Esophagus squamous epithelium (tissue), 5 donors: ENCODE measurements at regions not wholly inside any gene's neighbourhood (a gene's known extent, or its start where the extent isn't known, plus 50 kb on each side); places are given as distances from the start of the nearest gene placed in this dataset.

ENCODE experiments used
- DNase-seq: peaks from one replicate; lab custom pipeline; 2025; lab: John Stamatoyannopoulos, UW
- H3K27ac ChIP-seq, 4 donors: fragments of 200-600 bp; sonication (generic); one replicate each; pipeline ENCODE4 v1.5.1; 2016 to 2019; ENCODE audit warnings: mild to moderate bottlenecking in 1 of 4
- H3K27me3 ChIP-seq, 4 donors: fragments of 200-600 bp; sonication (generic); 1 replicate in 3 of 4; 2 replicates in 1 of 4; pipeline versions ENCODE4 v1.5.1 to v1.6.0; 2017 to 2021; ENCODE audit warnings: antibody characterized with exemption in 1 of 4
- H3K36me3 ChIP-seq, 3 donors: fragments of 200-600 bp; sonication (generic); one replicate each; pipeline ENCODE4 v1.5.1; 2016 to 2019
- H3K4me1 ChIP-seq, 3 donors: fragments of 200-600 bp; sonication (generic); one replicate each; pipeline ENCODE4 v1.5.1; 2017 to 2019
- H3K4me3 ChIP-seq, 4 donors: fragments of 200-600 bp; sonication (generic); 1 replicate in 3 of 4; 2 replicates in 1 of 4; pipeline ENCODE4 v1.5.1; 2016 to 2019; ENCODE audit warnings: mild to moderate bottlenecking in 2 of 4, moderate library complexity in 1 of 4
- H3K9me3 ChIP-seq, 3 donors: fragments of 200-600 bp; sonication (generic); one replicate each; pipeline ENCODE4 v1.5.1; 2016 to 2019
- POLR2A ChIP-seq, 4 donors: fragments of 450-650 bp; IDR thresholded peaks; one replicate each; pipeline ENCODE4 v1.6.1; 2017; ENCODE audit warnings: antibody characterized with exemption in 4 of 4, mild to moderate bottlenecking in 4 of 4, moderate library complexity in 3 of 4
- WGBS, 2 donors: methylation state at CpG; one replicate each; pipeline ENCODE4 v1.1.5; 2018; 5-methylcytosine and 5-hydroxymethylcytosine counted together
- intact Hi-C: fragments of 100-400 bp; cut with DNase I; formaldehyde crosslinking; loops from one replicate; pipeline ENCODE4 v1.15.0; 2022
- TF ChIP-seq, protein P1 (sequence below), 6 experiments: fragments of 450-650 bp in 4 of 6; fragments of 200-600 bp in 2 of 6; sonication (generic) in 2 of 6; IDR thresholded peaks; one replicate each; pipeline ENCODE4 v1.5.1; 2016 to 2019; ENCODE audit warnings: antibody characterized with exemption in 6 of 6, mild to moderate bottlenecking in 4 of 6, moderate library complexity in 4 of 6
- donor health status: DM: yes; HTN: yes; CAD: no.

DNA sequence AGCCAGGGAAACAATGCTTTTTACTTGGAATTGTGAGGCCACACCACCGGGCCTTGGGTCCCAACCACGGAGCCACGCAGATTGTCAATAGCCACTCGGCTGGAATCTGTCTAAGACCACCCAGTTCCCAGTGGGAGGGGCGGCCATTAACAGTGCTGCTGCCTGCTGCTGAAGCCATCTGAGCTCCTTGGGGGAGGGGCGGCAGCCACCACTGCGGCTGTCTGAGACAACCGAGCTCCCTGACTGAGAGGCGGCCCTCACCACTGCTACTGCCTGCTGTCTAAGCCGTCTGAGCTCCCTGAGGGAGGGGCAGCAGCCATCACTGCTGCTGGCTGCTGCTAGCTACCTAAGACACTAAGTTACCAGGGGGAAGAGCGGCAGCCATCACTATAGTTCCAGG, 64.3 kb downstream of the DMRTA2 start:
- no peak for TF ChIP-seq POLR2A (IDR thresholded peaks at IDR 0.05)
- TF ChIP-seq, protein P1, sequence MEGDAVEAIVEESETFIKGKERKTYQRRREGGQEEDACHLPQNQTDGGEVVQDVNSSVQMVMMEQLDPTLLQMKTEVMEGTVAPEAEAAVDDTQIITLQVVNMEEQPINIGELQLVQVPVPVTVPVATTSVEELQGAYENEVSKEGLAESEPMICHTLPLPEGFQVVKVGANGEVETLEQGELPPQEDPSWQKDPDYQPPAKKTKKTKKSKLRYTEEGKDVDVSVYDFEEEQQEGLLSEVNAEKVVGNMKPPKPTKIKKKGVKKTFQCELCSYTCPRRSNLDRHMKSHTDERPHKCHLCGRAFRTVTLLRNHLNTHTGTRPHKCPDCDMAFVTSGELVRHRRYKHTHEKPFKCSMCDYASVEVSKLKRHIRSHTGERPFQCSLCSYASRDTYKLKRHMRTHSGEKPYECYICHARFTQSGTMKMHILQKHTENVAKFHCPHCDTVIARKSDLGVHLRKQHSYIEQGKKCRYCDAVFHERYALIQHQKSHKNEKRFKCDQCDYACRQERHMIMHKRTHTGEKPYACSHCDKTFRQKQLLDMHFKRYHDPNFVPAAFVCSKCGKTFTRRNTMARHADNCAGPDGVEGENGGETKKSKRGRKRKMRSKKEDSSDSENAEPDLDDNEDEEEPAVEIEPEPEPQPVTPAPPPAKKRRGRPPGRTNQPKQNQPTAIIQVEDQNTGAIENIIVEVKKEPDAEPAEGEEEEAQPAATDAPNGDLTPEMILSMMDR (IDR thresholded peaks at IDR 0.05) = no peak
- H3K4me1 ChIP-seq = no peaks in the 10 kb centered on the region

DNA sequence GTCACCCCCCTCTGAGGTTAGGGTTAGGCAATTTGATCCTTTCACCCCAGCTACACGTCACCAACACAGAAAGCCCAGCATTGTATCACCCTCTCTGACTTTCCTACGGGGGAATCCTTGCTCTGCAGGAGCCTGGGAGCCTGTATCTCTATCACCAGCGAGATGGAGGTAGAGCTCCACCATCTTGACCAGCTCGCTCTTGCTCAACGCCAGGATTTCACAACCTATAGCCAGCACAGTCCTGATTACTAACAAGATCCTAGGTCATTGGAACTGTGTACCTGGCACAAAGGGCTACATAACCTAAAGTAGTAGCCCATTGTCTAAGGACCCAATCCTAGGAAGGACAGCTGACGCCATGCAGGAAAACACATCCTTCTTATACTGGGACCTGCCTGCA, 66.1 kb downstream of the DMRTA2 start:
- Histone ChIP-seq H3K27ac (no peak overlapping the region), H3K4me3 (no peak overlapping the region), H3K27me3 (peaks cover 0 to 52% (median 0%) of the 10 kb centered on the region in 4 donors), H3K36me3 (no peaks in the 10 kb centered on the region), H3K9me3 (no peaks in the 10 kb centered on the region), H3K4me1 (no peaks in the 10 kb centered on the region)
- 64 to 70% methylated on average over 5 to 6 of the region's 6 CpGs for WGBS, 2 donors
- intact Hi-C loops = no loop called here
- TF ChIP-seq, protein P1 (IDR thresholded peaks at IDR 0.05) = no peak
- TF ChIP-seq POLR2A (IDR thresholded peaks at IDR 0.05) = no peak
- DNase-seq = no peak

More for the DNA sequence above, 64.3 kb downstream of the DMRTA2 start:
- Histone ChIP-seq H3K36me3 (no peaks in the 10 kb centered on the region), H3K9me3 (no peaks in the 10 kb centered on the region), H3K4me3 (no peak overlapping the region), H3K27ac (no peak overlapping the region), H3K27me3 (peaks cover 0 to 59% (median 0%) of the 10 kb centered on the region in 4 donors)
- 60 to 72% methylated on average over 1 to 9 of the region's 11 CpGs for WGBS, 2 donors
- DNase-seq = no peak
- intact Hi-C loops = no loop called here

DNA sequence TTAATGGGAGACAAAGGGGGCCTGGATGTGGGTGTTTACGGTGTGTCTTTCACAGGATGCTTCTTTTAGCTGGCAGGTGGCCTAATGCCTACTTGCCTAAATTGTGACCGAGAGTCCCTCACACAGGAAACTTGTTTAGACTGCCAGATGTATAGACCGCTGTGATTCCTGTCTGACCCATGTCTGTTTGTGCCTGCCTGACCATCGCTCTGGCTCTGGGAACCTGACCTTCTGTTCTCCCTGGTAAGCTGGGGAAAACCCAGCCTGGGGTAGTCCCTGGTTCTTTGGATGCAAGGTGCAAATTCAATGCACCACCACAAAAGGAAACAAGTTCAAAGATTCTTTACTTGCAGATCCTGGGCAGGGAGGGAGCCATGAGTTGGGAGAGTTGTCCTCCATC, 68.4 kb downstream of the DMRTA2 start:
- WGBS, 2 donors = 56% methylated on average over 4 of the region's 4 CpGs
- Histone ChIP-seq H3K9me3 (no peaks in the 10 kb centered on the region), H3K36me3 (no peaks in the 10 kb centered on the region)

DNA sequence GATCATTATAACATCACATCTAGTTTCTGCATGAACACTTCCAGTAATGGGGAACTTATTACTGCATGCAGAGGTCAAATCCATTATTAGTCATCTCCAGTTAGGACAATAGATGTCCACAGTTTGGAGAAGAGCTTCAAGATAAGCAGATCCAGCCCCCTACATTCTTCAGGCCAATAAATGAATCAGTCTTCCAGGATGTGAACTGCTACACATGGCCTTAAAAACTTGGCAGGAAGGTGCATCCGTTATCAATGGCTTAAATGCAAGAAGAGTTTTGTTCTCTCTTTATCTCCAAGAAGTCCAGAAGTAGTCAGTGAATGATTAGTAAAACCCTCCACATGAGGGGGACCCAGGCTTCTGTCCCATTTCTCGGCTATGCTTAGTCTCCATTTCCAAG, 70.8 kb downstream of the DMRTA2 start:
- DNase-seq = no peak
- 66 to 81% methylated on average over 2 of the region's 2 CpGs for WGBS, 2 donors
- no peak overlapping the region for H3K4me3 ChIP-seq
- H3K27ac ChIP-seq = no peak overlapping the region
- H3K9me3 ChIP-seq = no peaks in the 10 kb centered on the region
- no peaks in the 10 kb centered on the region for H3K36me3 ChIP-seq
- no peaks in the 10 kb centered on the region for H3K4me1 ChIP-seq
- TF ChIP-seq, protein P1 (IDR thresholded peaks at IDR 0.05) = no peak
- no peak for TF ChIP-seq POLR2A (IDR thresholded peaks at IDR 0.05)
- intact Hi-C loops = no loop called here
- peaks cover 0 to 47% (median 0%) of the 10 kb centered on the region in 4 donors for H3K27me3 ChIP-seq

More for the DNA sequence above, 68.4 kb downstream of the DMRTA2 start:
- Histone ChIP-seq H3K27me3 (peaks cover 0 to 52% (median 0%) of the 10 kb centered on the region in 4 donors), H3K4me1 (no peaks in the 10 kb centered on the region), H3K27ac (no peak overlapping the region), H3K4me3 (no peak overlapping the region)
- TF ChIP-seq POLR2A (IDR thresholded peaks at IDR 0.05) = no peak
- TF ChIP-seq, protein P1 (IDR thresholded peaks at IDR 0.05) = no peak
- intact Hi-C loops = no loop called here
- DNase-seq = no peak

DNA sequence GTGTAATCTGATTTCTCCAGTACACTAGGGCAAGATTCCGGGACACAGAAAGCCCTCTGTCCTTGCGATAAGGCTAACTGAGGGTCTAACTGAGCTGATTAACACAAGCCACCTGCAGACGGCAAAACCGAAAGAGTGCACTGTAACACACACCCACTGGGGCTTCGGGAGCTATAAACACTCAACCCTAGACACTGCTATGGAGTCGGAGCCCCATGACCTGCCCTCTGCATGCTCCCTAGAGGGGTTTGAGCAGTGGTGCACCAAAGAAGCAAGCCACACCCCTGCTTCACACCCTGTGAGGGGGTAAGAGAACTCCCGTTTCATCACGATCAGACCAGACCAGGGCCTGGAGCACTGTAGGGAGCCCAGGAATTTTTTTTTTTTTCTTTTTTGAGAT, 72.4 kb downstream of the DMRTA2 start:
- peaks cover 0 to 50% (median 0%) of the 10 kb centered on the region in 4 donors for H3K27me3 ChIP-seq
- 81 to 82% methylated on average over 5 to 7 of the region's 8 CpGs for whole genome bisulfite sequencing, 2 donors
- H3K4me3 ChIP-seq = no peak overlapping the region
- no peaks in the 10 kb centered on the region for H3K4me1 ChIP-seq
- intact Hi-C loops = no loop called here
- no peak for TF ChIP-seq POLR2A (IDR thresholded peaks at IDR 0.05)
- TF ChIP-seq, protein P1 (IDR thresholded peaks at IDR 0.05) = no peak
- DNase-seq = no peak
- H3K9me3 ChIP-seq = no peaks in the 10 kb centered on the region
- no peak overlapping the region for H3K27ac ChIP-seq
- no peaks in the 10 kb centered on the region for H3K36me3 ChIP-seq
